H9 (cell line): ENCODE measurements at regions not wholly inside any gene's neighbourhood (a gene's known extent, or its start where the extent isn't known, plus 50 kb on each side); places are given as distances from the start of the nearest gene placed in this dataset.

Experiments
- DNase-seq: peaks from one replicate; pipeline ENCODE4 v3.0.0-alpha.2; 2017
- H2AFZ ChIP-seq: one replicate; pipeline ENCODE4 v1.6.1; 2013; ENCODE audit warnings: mild to moderate bottlenecking, low read length, control low read depth, moderate library complexity
- H2AK5ac ChIP-seq: 2 replicates; pipeline ENCODE4 v1.6.1; 2013; ENCODE audit warnings: low read length, control low read depth, mixed read lengths; ENCODE audit not compliant: insufficient read length
- H2BK120ac ChIP-seq: one replicate; pipeline ENCODE4 v1.6.1; 2013; ENCODE audit warnings: low read depth, mild to moderate bottlenecking, low read length, control low read depth, inconsistent platforms; ENCODE audit not compliant: poor library complexity, severe bottlenecking
- H2BK12ac ChIP-seq: 2 replicates; pipeline ENCODE4 v1.6.1; 2013; ENCODE audit warnings: low read length, control low read depth, mixed read lengths, low read depth; ENCODE audit not compliant: insufficient read length
- H2BK15ac ChIP-seq: 2 replicates; pipeline ENCODE4 v1.6.1; 2013; ENCODE audit warnings: low read depth, low read length, control low read depth
- H2BK20ac ChIP-seq: one replicate; pipeline ENCODE4 v1.6.1; 2013; ENCODE audit warnings: low read depth, mild to moderate bottlenecking, low read length, control low read depth, inconsistent platforms; ENCODE audit not compliant: poor library complexity, severe bottlenecking
- H2BK5ac ChIP-seq: 2 replicates; pipeline ENCODE4 v1.6.1; 2013; ENCODE audit warnings: low read length, control low read depth, mixed read lengths; ENCODE audit not compliant: insufficient read length
- H3K14ac ChIP-seq: 2 replicates; pipeline ENCODE4 v1.6.1; 2013; ENCODE audit warnings: low read length, control low read depth; ENCODE audit not compliant: insufficient read depth
- H3K18ac ChIP-seq: 2 replicates; pipeline ENCODE4 v1.6.1; 2013; ENCODE audit warnings: low read depth, mild to moderate bottlenecking, mixed read lengths, low read length, control low read depth; ENCODE audit not compliant: insufficient read length
- H3K23ac ChIP-seq: 2 replicates; pipeline ENCODE4 v1.6.1; 2013; ENCODE audit warnings: low read length, control low read depth, mixed read lengths, low read depth; ENCODE audit not compliant: insufficient read length
- H3K23me2 ChIP-seq: 2 replicates; pipeline ENCODE4 v1.6.1; 2013; ENCODE audit warnings: low read depth, mild to moderate bottlenecking, mixed read lengths, low read length, control low read depth; ENCODE audit not compliant: insufficient read length, poor library complexity, severe bottlenecking
- H3K27ac ChIP-seq: 2 replicates; pipeline ENCODE4 v1.5.1; 2013; ENCODE audit warnings: low read length, control low read depth, mixed read lengths, low read depth; ENCODE audit not compliant: insufficient read length
- H3K27me3 ChIP-seq: 2 replicates; pipeline ENCODE4 v1.6.1; 2013; ENCODE audit warnings: low read length, control low read depth, inconsistent platforms; ENCODE audit not compliant: insufficient read depth
- H3K4ac ChIP-seq: 2 replicates; pipeline ENCODE4 v1.6.1; 2013; ENCODE audit warnings: low read depth, mild to moderate bottlenecking, control low read depth, inconsistent platforms, low read length, moderate library complexity
- H3K4me1 ChIP-seq: 2 replicates; pipeline ENCODE4 v1.6.1; 2013; ENCODE audit warnings: low read length, control low read depth, inconsistent platforms; ENCODE audit not compliant: insufficient read depth
- H3K4me2 ChIP-seq: 2 replicates; pipeline ENCODE4 v1.6.1; 2013; ENCODE audit warnings: low read length, control low read depth, mixed read lengths; ENCODE audit not compliant: insufficient read length, insufficient read depth
- H3K56ac ChIP-seq: 2 replicates; pipeline ENCODE4 v1.6.1; 2013; ENCODE audit warnings: low read depth, mild to moderate bottlenecking, mixed read lengths, low read length, control low read depth; ENCODE audit not compliant: insufficient read length
- H3K79me1 ChIP-seq: 2 replicates; pipeline ENCODE4 v1.6.1; 2013; ENCODE audit warnings: low read depth, mild to moderate bottlenecking, moderate library complexity, low read length, control low read depth, inconsistent platforms; ENCODE audit not compliant: insufficient read depth, poor library complexity, severe bottlenecking
- H3K79me2 ChIP-seq: 2 replicates; pipeline ENCODE4 v1.6.1; 2013; ENCODE audit warnings: low read length, control low read depth, inconsistent platforms; ENCODE audit not compliant: insufficient read depth
- H3K9ac ChIP-seq: 2 replicates; pipeline ENCODE4 v1.6.1; 2013; ENCODE audit warnings: low read length, control low read depth, mixed read lengths; ENCODE audit not compliant: insufficient read length; ENCODE audit errors: extremely low read depth
- H3K9me3 ChIP-seq: one replicate; pipeline ENCODE4 v1.6.1; 2013; ENCODE audit warnings: low read depth, low read length, inconsistent platforms; ENCODE audit not compliant: control insufficient read depth
- H3T11ph ChIP-seq: one replicate; pipeline ENCODE4 v1.6.1; 2013; ENCODE audit warnings: mild to moderate bottlenecking, low read length, control low read depth, inconsistent platforms
- H4K20me1 ChIP-seq: one replicate; pipeline ENCODE4 v1.6.1; 2013; ENCODE audit not compliant: control insufficient read depth, insufficient read length, insufficient read depth
- H4K5ac ChIP-seq: 2 replicates; pipeline ENCODE4 v1.6.1; 2013; ENCODE audit warnings: low read depth, mild to moderate bottlenecking, mixed read lengths, low read length, control low read depth; ENCODE audit not compliant: insufficient read length
- H4K8ac ChIP-seq: replicated peaks from 2 replicates; pipeline ENCODE4 v1.6.1; 2013; ENCODE audit warnings: low read length, control low read depth, mixed read lengths, low read depth; ENCODE audit not compliant: insufficient read length
- H4K91ac ChIP-seq: 2 replicates; pipeline ENCODE4 v1.6.1; 2013; ENCODE audit warnings: low read depth, mild to moderate bottlenecking, moderate library complexity, mixed read lengths, low read length, control low read depth; ENCODE audit not compliant: insufficient read length
- H3K27ac Mint-ChIP-seq, 3 experiments: 2 replicates in 2 of 3; 3 replicates in 1 of 3; pipeline ENCODE4 v1.8.0; 2020 to 2021; ENCODE audit warnings: mixed read lengths in 3 of 3, mild to moderate bottlenecking in 1 of 3, moderate library complexity in 1 of 3
- H3K27me3 Mint-ChIP-seq: 2 replicates; pipeline ENCODE4 v1.8.0; 2021; ENCODE audit warnings: low read depth, mild to moderate bottlenecking, moderate library complexity, mixed read lengths
- H3K36me3 Mint-ChIP-seq, 3 experiments: 2 replicates in 2 of 3; 3 replicates in 1 of 3; pipeline ENCODE4 v1.8.0; 2020 to 2021; ENCODE audit warnings: low read depth in 3 of 3, mixed read lengths in 3 of 3; ENCODE audit not compliant: insufficient read depth in 1 of 3
- H3K4me1 Mint-ChIP-seq, 2 experiments: 2 replicates each; pipeline ENCODE4 v1.8.0; 2020; ENCODE audit warnings: mixed read lengths in 2 of 2
- H3K4me3 Mint-ChIP-seq, 2 experiments: 2 replicates in 1 of 2; 3 replicates in 1 of 2; pipeline ENCODE4 v1.8.0; 2020 to 2021; ENCODE audit warnings: mild to moderate bottlenecking in 2 of 2, mixed read lengths in 2 of 2, moderate library complexity in 1 of 2
- H3K9me3 Mint-ChIP-seq, 2 experiments: 2 replicates in 1 of 2; 3 replicates in 1 of 2; pipeline ENCODE4 v1.8.0; 2020; ENCODE audit warnings: mild to moderate bottlenecking in 2 of 2, mixed read lengths in 2 of 2, moderate library complexity in 1 of 2
- CTCF ChIP-seq: fragments of 200-600 bp; sonication (generic); conservative IDR thresholded peaks from 3 replicates; pipeline ENCODE4 v1.8.0; 2021; ENCODE audit warnings: antibody characterized with exemption, mild to moderate bottlenecking
- WGBS: extraction: QIAGEN DNeasy Blood & Tissue Kit; methylation state at CpG from one replicate; pipeline ENCODE4 v1.1.7; 2013; ENCODE audit warnings: missing lambda C conversion rate, low lambda C conversion rate, mixed read lengths; ENCODE audit not compliant: insufficient read length; ENCODE audit errors: extremely low coverage; 5-methylcytosine and 5-hydroxymethylcytosine counted together

DNA sequence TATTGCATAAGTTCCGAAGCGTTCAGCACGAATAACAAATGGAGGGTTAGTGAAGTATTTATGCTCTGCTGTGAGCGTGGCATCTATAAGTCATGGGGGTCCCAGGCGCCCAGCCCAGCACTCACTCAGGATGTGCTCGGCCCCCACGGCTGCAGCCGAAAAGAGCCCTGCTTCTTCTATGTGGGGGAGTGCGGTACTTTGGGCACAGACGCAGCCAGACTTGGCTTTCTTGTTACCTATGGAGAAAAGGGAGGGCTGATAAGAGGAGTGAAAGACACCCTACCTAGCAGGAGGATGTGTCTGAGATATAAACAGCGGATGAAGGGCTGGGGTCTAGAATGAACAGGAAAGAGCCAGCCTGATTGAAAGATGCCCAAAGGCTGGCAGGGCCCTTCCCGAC lies 51.4 kb downstream of the MRPL36 start:
- H3K9me3 ChIP-seq, result no peaks in the 10 kb centered on the region
- no peaks in the 10 kb centered on the region for H3K27me3 ChIP-seq
- H2AK5ac ChIP-seq, result no peak overlapping the region
- H3K79me1 ChIP-seq, result no peaks in the 10 kb centered on the region
- H2AFZ ChIP-seq, result no peak overlapping the region
- no peak overlapping the region for H4K5ac ChIP-seq
- WGBS, result no CpG with 5 or more reads among the region's 12 CpGs
- H3K79me2 ChIP-seq, result no peaks in the 10 kb centered on the region
- H4K91ac ChIP-seq, result no peak overlapping the region
- H3K4me1 ChIP-seq, result no peaks in the 10 kb centered on the region
- no peak overlapping the region for H3K9ac ChIP-seq
- no peak overlapping the region for H3K23ac ChIP-seq
- no peak overlapping the region for H2BK12ac ChIP-seq
- H3K4ac ChIP-seq, result no peak overlapping the region
- H3K23me2 ChIP-seq, result no peaks in the 10 kb centered on the region
- no peak overlapping the region for H3T11ph ChIP-seq
- no peak overlapping the region for H3K4me3 Mint-ChIP-seq
- H3K4me1 Mint-ChIP-seq, result peaks cover 2 to 8% of the 10 kb centered on the region in 2 experiments; a peak in 3 of 4 replicates
- no peak overlapping the region for H2BK20ac ChIP-seq
- H4K20me1 ChIP-seq, result no peaks in the 10 kb centered on the region
- H3K56ac ChIP-seq, result no peak overlapping the region
- no peak overlapping the region for H2BK5ac ChIP-seq
- no peak overlapping the region for H3K14ac ChIP-seq
- no peak overlapping the region for H2BK15ac ChIP-seq
- H3K27me3 Mint-ChIP-seq, result peaks cover 5% of the 10 kb centered on the region; the same call in 1 of the 2 replicates
- no peak overlapping the region for H3K18ac ChIP-seq
- DNase-seq, result peak; percentile 15
- H2BK120ac ChIP-seq, result no peak overlapping the region
- H3K9me3 Mint-ChIP-seq, result no peaks in the 10 kb centered on the region
- no peak overlapping the region for H3K27ac Mint-ChIP-seq
- no peak for TF ChIP-seq CTCF
- 0 out of 7 replicates have a peak, but pooled peaks cover 0 to 3% (median 0%) of the 10 kb centered on the region in 3 experiments for H3K36me3 Mint-ChIP-seq
- H3K4me2 ChIP-seq, result no peak overlapping the region
- H4K8ac ChIP-seq, result no peak overlapping the region
- H3K27ac ChIP-seq, result no peak overlapping the region
